MG63 (cell line): ENCODE measurements at regions not wholly inside any gene's neighbourhood (a gene's known extent, or its start where the extent isn't known, plus 50 kb on each side); places are given as distances from the start of the nearest gene placed in this dataset.

Source experiments
- DNase-seq: peaks from one replicate; pipeline ENCODE4 v3.0.0-alpha.2; 2020
- H3K27me3 ChIP-seq: fragments of 250-450 bp; sonication (Bioruptor Pico); 2 replicates; pipeline ENCODE4 v1.5.1; 2020; ENCODE audit warnings: mild to moderate bottlenecking, moderate library complexity
- H3K36me3 ChIP-seq: fragments of 250-450 bp; sonication (Bioruptor Pico); 2 replicates; pipeline ENCODE4 v1.5.1; 2020; ENCODE audit warnings: mild to moderate bottlenecking, moderate library complexity
- H3K4me3 ChIP-seq: fragments of 250-450 bp; sonication (Bioruptor Pico); 2 replicates; pipeline ENCODE4 v1.5.1; 2020; ENCODE audit warnings: mild to moderate bottlenecking, moderate library complexity
- H3K9me3 ChIP-seq: fragments of 250-450 bp; sonication (Bioruptor Pico); 2 replicates; pipeline ENCODE4 v1.5.1; 2020; ENCODE audit warnings: mild to moderate bottlenecking, moderate library complexity

DNA sequence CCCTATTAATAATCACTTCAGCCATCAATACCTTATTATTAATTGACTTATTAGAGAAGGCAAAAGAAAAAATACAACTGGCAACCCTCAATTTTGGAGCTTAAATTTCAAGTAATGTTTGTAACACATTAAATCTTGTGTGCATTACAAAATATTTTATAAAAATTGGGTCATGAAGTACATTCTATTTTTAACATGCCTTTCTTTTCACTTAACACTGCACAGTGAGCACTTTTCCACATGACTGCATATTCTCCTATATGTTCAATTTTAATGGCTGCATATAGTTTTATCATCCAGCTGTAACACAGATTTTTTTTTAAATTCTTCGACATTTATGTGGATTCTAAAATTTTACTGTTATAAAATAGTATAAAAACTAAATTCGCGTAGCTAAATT lies 92.5 kb downstream of the SLC17A6 start:
- no peaks in the 10 kb centered on the region for H3K36me3 ChIP-seq
- no peak for DNase-seq
- H3K4me3 ChIP-seq = no peak overlapping the region
- H3K27me3 ChIP-seq = no peaks in the 10 kb centered on the region
- H3K9me3 ChIP-seq = no peaks in the 10 kb centered on the region

DNA sequence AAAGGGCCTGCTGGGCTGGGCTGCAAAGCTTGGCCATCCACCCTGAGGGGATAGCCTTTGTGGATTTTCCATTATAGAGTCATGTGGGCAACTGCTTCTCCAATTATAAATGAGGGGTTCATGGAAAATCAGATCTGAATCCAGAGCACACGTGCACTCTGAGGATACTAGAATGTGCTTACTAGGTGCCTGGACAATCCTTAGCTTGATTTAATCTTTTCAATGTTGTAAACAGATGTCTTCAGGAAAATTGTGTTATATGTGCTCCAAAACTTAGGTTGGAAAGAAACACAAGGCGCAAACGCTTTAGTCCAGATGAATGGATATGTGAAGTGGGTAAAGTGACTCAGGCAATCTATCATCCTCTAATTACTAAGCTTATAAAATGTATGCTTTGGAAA lies 92.0 kb downstream of the SLC17A6 start:
- no peak overlapping the region for H3K4me3 ChIP-seq
- no peaks in the 10 kb centered on the region for H3K36me3 ChIP-seq
- no peaks in the 10 kb centered on the region for H3K9me3 ChIP-seq
- no peaks in the 10 kb centered on the region for H3K27me3 ChIP-seq
- no peak for DNase-seq
